Ammon's horn (tissue), 1 donor: ENCODE measurements at regions not wholly inside any gene's neighbourhood (a gene's known extent, or its start where the extent isn't known, plus 50 kb on each side); places are given as distances from the start of the nearest gene placed in this dataset.

Experiments
- DNase-seq: peaks from one replicate; pipeline ENCODE4 v3.0.0-alpha.2; 2016; ENCODE audit warnings: low spot score

DNA sequence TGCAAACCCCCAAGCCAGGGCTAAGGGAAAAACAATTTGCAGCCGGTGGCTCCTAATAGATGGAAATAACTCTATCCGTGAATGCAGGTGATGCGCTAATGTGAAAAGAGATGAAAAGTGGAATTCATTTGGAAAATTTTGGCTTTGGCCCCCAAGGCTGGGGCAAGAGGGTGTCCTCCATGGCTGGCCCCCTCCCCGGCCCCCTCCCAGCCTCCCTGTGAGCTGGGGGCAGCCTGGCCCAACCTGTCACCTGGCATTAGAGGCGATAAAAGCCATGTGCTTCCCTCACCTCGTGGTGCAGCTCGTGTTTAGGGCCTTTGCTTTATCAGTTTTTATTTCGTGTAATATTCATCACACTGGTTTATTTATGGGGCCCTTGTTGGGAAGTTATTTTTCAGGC lies 267.2 kb downstream of the ENGASE start:
- DNase-seq: no peak

DNA sequence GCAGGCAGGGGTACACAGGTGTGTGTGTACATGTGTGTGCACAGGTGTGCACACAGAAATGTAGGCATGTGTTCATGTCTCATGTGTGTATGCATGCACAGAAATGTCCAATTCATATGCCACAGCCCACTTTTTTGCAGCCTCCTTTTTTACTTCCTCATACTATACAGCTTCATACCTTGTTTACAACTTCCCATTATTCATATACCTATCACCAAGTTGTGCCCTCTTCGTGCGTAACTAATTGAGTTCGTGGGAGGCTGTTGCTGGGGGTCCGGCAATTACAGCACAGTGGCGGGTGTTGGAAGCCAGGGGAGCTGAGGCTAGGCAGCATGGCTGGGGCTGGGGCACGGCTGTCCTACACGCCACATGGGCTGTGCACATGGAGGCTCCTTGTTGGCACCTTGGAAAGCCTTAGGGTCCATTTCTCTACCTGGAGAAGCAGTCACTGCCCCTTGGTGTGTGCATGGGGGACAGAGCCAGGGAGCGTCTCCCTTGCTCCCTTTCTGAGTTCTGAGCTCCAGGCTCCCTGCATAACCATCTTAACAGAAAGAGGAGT lies 266.7 kb downstream of the ENGASE start:
- DNase-seq: no peak

- no peak for DNase-seq
Measured at GRCh38 chr17:79340333-79341221, 266.0 kb downstream of the ENGASE start.

DNA sequence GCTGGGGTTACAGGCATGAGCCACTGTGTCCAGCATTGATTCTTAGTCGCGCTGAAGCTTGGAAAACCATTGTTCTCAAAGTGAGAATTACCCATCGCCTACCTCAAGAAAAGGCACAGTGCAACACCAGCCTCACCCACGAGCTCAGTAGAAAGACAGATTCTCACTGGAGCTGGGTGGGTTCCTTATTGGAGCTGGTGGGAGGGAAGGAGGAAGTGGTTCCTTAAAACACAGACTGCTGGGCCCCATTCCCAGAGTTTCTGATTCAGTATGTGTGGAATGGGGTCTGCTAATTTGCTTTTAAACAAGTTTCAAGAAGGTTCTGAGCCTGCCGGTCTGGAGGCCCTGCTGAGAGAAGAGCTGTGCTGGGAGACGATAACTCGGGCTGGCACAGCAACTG lies 264.7 kb downstream of the ENGASE start:
- no peak for DNase-seq

DNA sequence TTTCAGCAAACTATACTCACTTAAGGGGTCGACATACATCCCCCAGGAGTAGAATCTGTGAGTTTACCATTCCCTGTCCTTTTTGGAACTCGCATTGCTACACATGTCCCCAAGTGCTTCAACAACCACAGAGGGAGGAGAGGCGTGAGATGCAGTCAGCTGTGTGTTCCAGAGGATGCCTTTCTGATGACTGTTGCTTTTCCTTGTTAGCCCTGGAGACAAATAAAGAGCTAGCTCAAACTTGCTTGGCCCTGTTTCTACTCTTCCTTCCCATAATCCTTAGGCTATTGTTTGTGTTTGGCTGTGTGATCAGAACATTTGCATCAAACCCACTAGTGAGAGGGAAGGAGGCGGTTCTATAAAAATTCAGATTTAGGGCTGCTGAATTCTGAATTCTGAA lies 264.0 kb downstream of the ENGASE start:
- peak; percentile 37 for DNase-seq

- no peak for DNase-seq
Measured at GRCh38 chr17:79338152-79338551, 263.5 kb downstream of the ENGASE start.

- no peak for DNase-seq
Measured at GRCh38 chr17:79337053-79337452, 262.4 kb downstream of the ENGASE start.

- DNase-seq: no peak
Measured at GRCh38 chr17:79335456-79335855, 260.8 kb downstream of the ENGASE start.

DNA sequence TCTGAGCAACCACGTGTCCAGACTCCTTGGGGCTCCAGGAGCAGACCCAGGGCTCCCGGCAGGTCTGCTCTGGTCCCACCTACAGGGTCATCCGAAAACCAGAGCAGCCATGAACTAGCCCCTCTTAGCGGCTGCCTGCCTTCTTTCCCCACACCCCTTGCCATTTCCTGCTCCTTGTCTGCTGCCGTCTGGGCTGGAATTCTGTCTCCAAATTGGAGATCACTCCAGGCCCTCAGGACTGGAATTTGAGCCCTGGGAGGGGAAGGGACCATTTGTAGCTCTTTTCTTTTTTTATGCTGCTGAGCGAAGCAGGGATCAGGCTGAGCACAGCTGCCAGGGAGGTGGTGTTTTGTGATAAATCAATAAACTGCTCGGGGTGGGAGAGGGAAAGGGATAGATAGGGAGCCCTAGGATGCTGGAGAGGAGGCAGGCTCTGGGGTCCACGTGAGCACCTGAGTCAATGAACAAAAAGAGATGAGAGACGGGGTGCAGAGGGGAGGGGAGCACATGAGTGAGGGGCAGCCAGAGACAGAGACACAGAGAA lies 257.5 kb downstream of the ENGASE start:
- DNase-seq: no peak

- no peak for DNase-seq
Measured at GRCh38 chr17:79331492-79331891, 256.9 kb downstream of the ENGASE start.

GRCh38 chr17:79330696-79331095 lies 256.1 kb downstream of the ENGASE start:
- no peak for DNase-seq

DNA sequence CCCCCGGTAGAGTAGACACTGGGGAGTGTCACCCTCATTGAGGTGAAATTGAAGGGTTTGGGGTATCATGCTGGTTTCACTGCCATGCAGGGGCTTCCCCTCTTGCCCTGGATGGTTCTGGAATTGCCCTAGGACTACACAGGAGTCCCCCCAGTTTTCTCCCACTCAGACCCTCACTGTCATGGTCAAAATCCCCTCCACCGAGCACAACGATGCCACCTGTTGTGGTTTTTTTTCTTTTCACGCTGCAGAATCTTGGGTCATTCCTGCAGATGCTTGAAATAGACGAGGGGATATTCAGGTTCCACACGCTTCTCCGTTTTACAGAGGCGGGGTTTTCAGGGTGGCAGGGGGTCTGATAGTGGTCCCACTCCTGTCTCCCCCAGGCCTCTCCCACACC lies 255.6 kb downstream of the ENGASE start:
- DNase-seq: no peak

DNA sequence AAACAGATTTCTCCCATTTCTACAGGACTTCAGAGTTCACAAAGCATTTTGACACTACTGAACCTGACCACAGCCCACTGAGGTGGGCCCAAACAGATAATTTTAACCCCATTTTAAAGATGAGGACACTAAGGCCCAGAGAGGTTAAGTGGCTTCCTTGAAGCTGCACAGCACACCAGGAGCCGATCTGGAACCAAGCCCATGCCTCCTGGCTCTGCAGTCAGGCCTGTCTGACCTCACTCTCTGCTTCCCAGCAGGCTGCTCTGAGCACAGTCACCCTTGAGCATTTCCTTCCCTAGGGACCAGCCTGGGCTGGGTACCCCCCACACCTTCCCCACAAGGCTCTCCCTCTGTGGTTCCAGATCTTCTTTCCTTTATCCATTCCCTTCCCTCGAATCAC lies 252.2 kb downstream of the ENGASE start:
- no peak for DNase-seq

DNA sequence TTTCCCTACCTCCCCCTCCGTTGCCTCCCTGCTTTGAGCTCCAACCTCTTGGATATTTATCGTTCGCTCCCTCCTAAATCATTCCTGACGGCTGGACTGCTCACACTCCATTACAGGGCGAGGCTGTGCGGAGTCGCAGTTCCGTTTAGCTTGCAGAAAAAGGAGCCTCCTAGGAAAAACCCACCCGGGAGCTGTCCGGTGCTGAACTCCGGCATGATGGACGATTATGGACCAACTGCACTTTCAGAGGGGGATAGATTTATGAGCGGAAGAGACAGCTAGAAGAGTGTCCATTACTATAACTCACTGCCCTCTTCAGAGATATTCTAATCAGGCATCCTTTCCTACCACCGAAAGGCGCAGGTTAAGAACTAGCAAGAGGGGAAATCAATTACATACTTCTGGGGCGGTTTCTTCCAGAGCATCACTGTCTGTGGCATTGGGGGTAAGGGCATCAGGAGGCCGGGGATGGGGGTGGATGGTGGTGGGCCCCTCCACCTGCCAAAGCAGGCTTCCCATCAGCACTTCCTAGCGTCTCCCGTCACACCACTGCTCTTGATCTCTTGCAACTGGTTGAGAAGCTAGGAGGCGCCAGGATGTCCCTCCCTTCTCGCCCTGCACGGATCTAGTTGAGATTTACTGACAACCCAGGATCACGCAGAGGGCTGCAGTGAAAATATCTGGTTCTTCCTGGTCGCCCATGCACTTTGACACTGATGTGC lies 251.2 kb downstream of the ENGASE start:
- DNase-seq: no peak

- no peak for DNase-seq
Measured at GRCh38 chr17:79324194-79324593, 249.6 kb downstream of the ENGASE start.

DNA sequence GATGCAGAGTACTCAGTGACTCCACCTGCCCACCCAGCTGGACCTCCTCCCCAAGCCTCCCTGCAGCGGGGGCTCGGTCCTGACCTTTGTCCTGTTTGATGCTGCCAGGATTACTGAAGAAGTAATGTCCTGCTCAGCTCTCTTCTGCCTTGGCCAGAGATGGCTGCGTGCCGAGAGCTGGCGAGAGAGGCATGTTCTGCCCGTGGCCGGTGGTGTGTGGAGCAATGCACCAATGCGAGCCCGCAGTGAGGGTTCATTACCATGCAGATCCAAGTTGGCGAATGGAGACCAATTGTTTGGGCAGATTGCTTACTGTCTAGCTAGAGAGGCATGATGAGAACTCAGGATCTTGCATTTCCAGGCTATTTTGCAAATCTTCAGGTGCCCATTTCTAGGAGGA lies 248.9 kb downstream of the ENGASE start:
- no peak for DNase-seq

GRCh38 chr17:79322211-79323123 lies 247.8 kb downstream of the ENGASE start:
- no peak for DNase-seq

DNA sequence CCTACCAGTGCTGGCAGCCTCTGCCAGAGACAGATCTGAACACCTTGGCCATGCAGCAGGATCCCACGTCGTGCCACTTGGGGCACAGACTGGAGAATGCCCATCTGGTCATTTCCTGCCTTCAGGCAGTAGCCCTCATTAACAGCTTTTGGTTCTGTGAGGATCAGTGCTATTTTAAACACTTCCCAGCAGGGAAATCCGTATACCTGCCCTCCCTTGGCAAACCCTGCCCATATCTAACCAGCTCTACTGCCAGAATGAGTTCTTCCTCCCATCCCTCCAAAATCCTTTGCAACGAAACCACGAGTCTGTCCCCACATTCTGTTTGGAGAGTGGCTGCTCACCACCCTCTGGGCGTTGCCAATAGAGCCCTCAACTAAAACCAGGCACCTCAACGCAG lies 245.7 kb downstream of the ENGASE start:
- no peak for DNase-seq

- no peak for DNase-seq
Measured at GRCh38 chr17:79317916-79318315, 243.3 kb downstream of the ENGASE start.

DNA sequence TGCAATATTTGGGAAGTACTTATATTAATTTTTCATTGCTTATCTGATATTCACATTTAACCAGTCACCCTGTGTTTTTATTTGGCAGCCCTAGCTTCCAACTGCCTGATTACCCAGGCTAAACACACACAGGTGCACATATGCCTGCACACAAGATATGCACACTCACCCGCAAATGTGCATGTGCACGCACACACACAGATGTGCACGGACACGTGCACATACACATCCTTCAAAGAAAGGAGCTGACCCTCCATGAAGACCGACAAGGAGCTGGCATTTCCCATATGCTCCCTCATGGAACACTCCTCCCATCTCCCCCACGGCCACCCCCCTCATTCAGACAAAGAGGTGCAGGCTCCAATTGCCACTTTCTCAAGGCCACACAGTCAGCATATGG lies 242.2 kb downstream of the ENGASE start:
- no peak for DNase-seq

DNA sequence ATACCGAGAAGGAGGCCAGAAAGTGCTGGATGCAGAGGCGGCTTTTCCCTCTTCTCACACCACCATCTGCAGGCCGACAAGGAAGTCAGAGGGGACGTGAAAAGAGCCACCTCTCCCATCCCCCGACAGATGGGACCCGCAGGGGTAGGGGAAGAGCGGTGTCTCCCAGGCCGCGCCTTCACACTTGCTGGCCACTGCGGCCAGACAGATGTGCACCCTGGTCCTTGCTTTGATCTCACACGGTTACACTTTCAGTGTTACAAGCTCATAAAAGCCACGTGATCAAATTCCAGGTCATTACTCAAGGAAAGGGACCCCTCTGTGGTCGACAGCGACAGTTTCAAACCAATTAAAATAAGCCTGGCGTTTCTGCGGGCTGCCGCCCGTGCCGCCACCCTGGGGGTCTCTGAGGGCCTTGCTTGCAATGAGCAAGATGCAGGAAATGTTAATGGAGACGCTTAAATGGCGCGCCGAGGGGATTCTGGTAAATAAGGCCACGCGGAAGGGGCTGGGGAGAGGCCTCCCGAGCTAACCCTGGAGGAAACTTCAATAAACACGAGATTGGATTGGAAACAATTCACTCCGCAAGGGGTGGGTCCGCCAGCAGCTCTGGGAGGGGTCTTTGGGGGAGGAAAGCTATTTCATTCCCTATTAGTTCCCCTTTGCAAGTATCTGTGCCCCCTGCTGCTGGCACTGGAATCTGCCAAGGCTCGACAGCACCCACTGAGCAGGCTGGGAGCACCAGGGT lies 240.9 kb downstream of the ENGASE start:
- DNase-seq: no peak
